Nephron (organoid): ENCODE measurements at regions not wholly inside any gene's neighbourhood (a gene's known extent, or its start where the extent isn't known, plus 50 kb on each side); places are given as distances from the start of the nearest gene placed in this dataset.

ENCODE experiments used
- H3K27ac Mint-ChIP-seq, 3 experiments: 2 replicates each; pipeline ENCODE4 v1.8.0; 2020; ENCODE audit warnings: mixed read lengths in 3 of 3, mild to moderate bottlenecking in 2 of 3, moderate library complexity in 1 of 3
- H3K27me3 Mint-ChIP-seq: 2 replicates; pipeline ENCODE4 v1.8.0; 2021; ENCODE audit warnings: low read depth, mild to moderate bottlenecking, moderate library complexity, mixed read lengths
- H3K36me3 Mint-ChIP-seq: 2 replicates; pipeline ENCODE4 v1.8.0; 2020; ENCODE audit warnings: low read depth, mixed read lengths
- H3K4me1 Mint-ChIP-seq: 2 replicates; pipeline ENCODE4 v1.8.0; 2020; ENCODE audit warnings: mixed read lengths
- H3K4me3 Mint-ChIP-seq, 3 experiments: 2 replicates each; pipeline ENCODE4 v1.8.0; 2020; ENCODE audit warnings: mild to moderate bottlenecking in 3 of 3, mixed read lengths in 3 of 3, moderate library complexity in 2 of 3
- H3K9me3 Mint-ChIP-seq: 2 replicates; pipeline ENCODE4 v1.8.0; 2020; ENCODE audit warnings: mixed read lengths
- CTCF ChIP-seq, 3 experiments: fragments of 200-600 bp; sonication (generic); IDR thresholded peaks; one replicate each; pipeline ENCODE4 v1.5.0; 2021; ENCODE audit warnings: antibody characterized with exemption in 3 of 3; ENCODE audit not compliant: unreplicated experiment in 3 of 3

- H3K9me3 Mint-ChIP-seq = peaks cover 14% of the 10 kb centered on the region
- no peak overlapping the region for H3K4me3 Mint-ChIP-seq
- H3K27me3 Mint-ChIP-seq = no peaks in the 10 kb centered on the region
- H3K4me1 Mint-ChIP-seq = no peaks in the 10 kb centered on the region
- peaks cover 12% of the 10 kb centered on the region for H3K36me3 Mint-ChIP-seq
- no peak for TF ChIP-seq CTCF (IDR thresholded peaks at IDR 0.05; ENCODE audit: unreplicated experiment in 3 of 3)
- no peak overlapping the region for H3K27ac Mint-ChIP-seq
Observed at GRCh38 chr1:83023212-83023611, 975.7 kb downstream of the TTLL7 start.

- Mint-ChIP-seq H3K36me3 (peaks cover 12% of the 10 kb centered on the region), H3K9me3 (peaks cover 14% of the 10 kb centered on the region), H3K27ac (no peak overlapping the region), H3K4me1 (no peaks in the 10 kb centered on the region), H3K4me3 (no peak overlapping the region), H3K27me3 (no peaks in the 10 kb centered on the region)
- no peak for TF ChIP-seq CTCF (IDR thresholded peaks at IDR 0.05; ENCODE audit: unreplicated experiment in 3 of 3)
Observed at GRCh38 chr1:83022206-83022605, 976.7 kb downstream of the TTLL7 start.

- Mint-ChIP-seq H3K36me3 (peaks cover 12% of the 10 kb centered on the region), H3K27me3 (no peaks in the 10 kb centered on the region), H3K27ac (no peak overlapping the region), H3K9me3 (peaks cover 14% of the 10 kb centered on the region), H3K4me1 (no peaks in the 10 kb centered on the region), H3K4me3 (no peak overlapping the region)
- TF ChIP-seq CTCF (IDR thresholded peaks at IDR 0.05; ENCODE audit: unreplicated experiment in 3 of 3) = no peak
Observed at GRCh38 chr1:83017701-83018100, 981.2 kb downstream of the TTLL7 start.

GRCh38 chr1:83017276-83017675 lies 981.7 kb downstream of the TTLL7 start:
- H3K4me3 Mint-ChIP-seq = no peak overlapping the region
- H3K4me1 Mint-ChIP-seq = no peaks in the 10 kb centered on the region
- TF ChIP-seq CTCF (IDR thresholded peaks at IDR 0.05; ENCODE audit: unreplicated experiment in 3 of 3) = no peak
- H3K9me3 Mint-ChIP-seq = peaks cover 14% of the 10 kb centered on the region
- no peaks in the 10 kb centered on the region for H3K27me3 Mint-ChIP-seq
- no peak overlapping the region for H3K27ac Mint-ChIP-seq
- peaks cover 12% of the 10 kb centered on the region for H3K36me3 Mint-ChIP-seq

GRCh38 chr1:83016354-83016849 lies 982.5 kb downstream of the TTLL7 start:
- no peak for TF ChIP-seq CTCF (IDR thresholded peaks at IDR 0.05; ENCODE audit: unreplicated experiment in 3 of 3)
- H3K27me3 Mint-ChIP-seq = no peaks in the 10 kb centered on the region
- no peak overlapping the region for H3K4me3 Mint-ChIP-seq
- H3K27ac Mint-ChIP-seq = no peak overlapping the region
- no peaks in the 10 kb centered on the region for H3K4me1 Mint-ChIP-seq
- H3K36me3 Mint-ChIP-seq = peaks cover 12% of the 10 kb centered on the region
- peaks cover 14% of the 10 kb centered on the region for H3K9me3 Mint-ChIP-seq

GRCh38 chr1:83015163-83015562 lies 983.8 kb downstream of the TTLL7 start:
- TF ChIP-seq CTCF (IDR thresholded peaks at IDR 0.05; ENCODE audit: unreplicated experiment in 3 of 3) = no peak
- Mint-ChIP-seq H3K27ac (no peak overlapping the region), H3K9me3 (peaks cover 4% of the 10 kb centered on the region), H3K4me1 (no peaks in the 10 kb centered on the region), H3K27me3 (no peaks in the 10 kb centered on the region), H3K4me3 (no peak overlapping the region), H3K36me3 (peaks cover 4% of the 10 kb centered on the region)
